Activated T-cell treated with anti-CD3 and anti-CD28 coated beads, Interleukin-2, amount 50 U/mL, for 4 hours (primary cell): ENCODE measurements at regions not wholly inside any gene's neighbourhood (a gene's known extent, or its start where the extent isn't known, plus 50 kb on each side); places are given as distances from the start of the nearest gene placed in this dataset.

Experiments
- ATAC-seq, 2 donors: fragments of 200-7000 bp; cut with Tn5 transposase; one replicate each; pipeline ENCODE4 v1.10.0; 2021
- DNase-seq: peaks from one replicate; pipeline ENCODE4 v3.0.0-alpha.2; 2020
- H3K27me3 Mint-ChIP-seq: one replicate; pipeline ENCODE4 v1.8.0; 2021; ENCODE audit warnings: low read depth, mixed read lengths
- H3K36me3 Mint-ChIP-seq: one replicate; pipeline ENCODE4 v1.8.0; 2022; ENCODE audit warnings: mixed read lengths; ENCODE audit not compliant: insufficient read depth
- H3K4me1 Mint-ChIP-seq: one replicate; pipeline ENCODE4 v1.8.0; 2021; ENCODE audit warnings: low read depth, mixed read lengths
- H3K4me3 Mint-ChIP-seq: one replicate; pipeline ENCODE4 v1.8.0; 2021; ENCODE audit warnings: mild to moderate bottlenecking, moderate library complexity, mixed read lengths
- H3K9me3 Mint-ChIP-seq: one replicate; pipeline ENCODE4 v1.8.0; 2021; ENCODE audit warnings: mixed read lengths

DNA sequence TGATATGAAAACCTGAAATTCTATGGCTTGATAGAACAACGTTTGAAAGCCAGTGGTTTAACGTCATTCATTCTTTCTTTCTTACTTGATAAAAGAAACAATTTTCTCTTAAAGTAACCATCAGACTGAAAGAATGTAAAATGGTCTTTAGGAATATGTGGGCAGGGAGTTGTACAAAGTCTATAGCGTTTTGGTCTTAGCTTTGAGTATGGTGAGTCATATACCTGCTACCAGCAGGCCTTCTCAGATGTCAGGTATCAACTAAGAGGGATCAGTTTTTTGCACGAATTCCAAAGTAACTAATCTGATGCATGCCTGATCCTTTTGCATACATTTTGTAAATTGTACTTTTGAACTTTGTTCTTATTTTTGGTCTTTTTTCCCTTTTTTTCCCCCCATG, 101.5 kb upstream of the DSEL start:
- ATAC-seq (no peak), DNase-seq (no peak)
- Mint-ChIP-seq H3K27me3 (no peaks in the 10 kb centered on the region), H3K9me3 (no peaks in the 10 kb centered on the region), H3K4me1 (no peaks in the 10 kb centered on the region), H3K36me3 (no peaks in the 10 kb centered on the region), H3K4me3 (no peak overlapping the region)

DNA sequence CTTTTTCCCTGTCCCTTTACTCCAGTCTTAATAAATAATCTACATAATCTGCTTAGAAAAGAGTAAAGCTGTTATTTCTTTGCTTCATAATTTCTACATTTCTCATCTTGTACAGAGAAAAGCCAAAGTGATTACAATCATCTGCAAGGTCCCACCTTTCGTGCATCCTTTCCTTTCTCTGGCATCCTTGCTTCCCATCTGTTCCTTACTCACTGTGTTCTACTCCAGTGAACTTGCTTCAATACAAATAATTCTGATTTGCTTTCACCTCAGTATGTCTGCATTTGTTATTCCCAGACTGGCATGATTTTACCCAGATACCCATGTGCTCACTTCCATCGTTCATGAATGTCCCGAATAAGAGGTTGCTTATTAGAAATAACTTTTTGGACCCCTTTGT, 99.4 kb upstream of the DSEL start:
- ATAC-seq (no peak), DNase-seq (no peak)
- H3K36me3 Mint-ChIP-seq = no peaks in the 10 kb centered on the region
- no peak overlapping the region for H3K4me3 Mint-ChIP-seq
- no peaks in the 10 kb centered on the region for H3K27me3 Mint-ChIP-seq
- no peaks in the 10 kb centered on the region for H3K9me3 Mint-ChIP-seq
- no peaks in the 10 kb centered on the region for H3K4me1 Mint-ChIP-seq

- Mint-ChIP-seq H3K4me1 (no peaks in the 10 kb centered on the region), H3K4me3 (no peak overlapping the region), H3K36me3 (no peaks in the 10 kb centered on the region), H3K27me3 (no peaks in the 10 kb centered on the region), H3K9me3 (no peaks in the 10 kb centered on the region)
- DNase-seq (no peak), ATAC-seq (no peak)
These were observed 97.2 kb upstream of the DSEL start for GRCh38 chr18:67613731-67614130.

DNA sequence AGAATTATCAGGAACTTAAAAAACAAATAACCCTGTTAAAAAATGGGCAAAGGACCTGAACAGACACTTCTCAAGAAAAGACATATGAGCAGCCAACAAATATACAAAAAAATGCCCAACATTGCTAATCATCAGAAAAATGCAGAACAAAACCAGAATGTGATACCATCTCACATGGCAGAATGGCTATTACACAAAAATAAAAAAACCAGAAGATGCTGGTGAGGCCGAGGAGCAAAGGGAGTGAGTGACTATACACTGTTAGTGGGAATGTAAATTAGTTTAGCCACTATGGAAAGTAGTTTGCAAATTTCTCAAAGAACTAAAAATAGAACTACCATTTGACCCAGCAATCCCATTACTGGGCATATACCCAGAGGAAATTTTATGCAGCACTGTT, 95.8 kb upstream of the DSEL start:
- H3K27me3 Mint-ChIP-seq = no peaks in the 10 kb centered on the region
- no peak overlapping the region for H3K4me3 Mint-ChIP-seq
- ATAC-seq = no peak
- no peak for DNase-seq
- no peaks in the 10 kb centered on the region for H3K9me3 Mint-ChIP-seq
- no peaks in the 10 kb centered on the region for H3K4me1 Mint-ChIP-seq
- no peaks in the 10 kb centered on the region for H3K36me3 Mint-ChIP-seq

GRCh38 chr18:67608615-67609273, 92.2 kb upstream of the DSEL start:
- ATAC-seq (no peak), DNase-seq (no peak)
- H3K4me3 Mint-ChIP-seq = no peak overlapping the region
- no peaks in the 10 kb centered on the region for H3K9me3 Mint-ChIP-seq
- H3K4me1 Mint-ChIP-seq = no peaks in the 10 kb centered on the region
- no peaks in the 10 kb centered on the region for H3K27me3 Mint-ChIP-seq
- no peaks in the 10 kb centered on the region for H3K36me3 Mint-ChIP-seq

DNA sequence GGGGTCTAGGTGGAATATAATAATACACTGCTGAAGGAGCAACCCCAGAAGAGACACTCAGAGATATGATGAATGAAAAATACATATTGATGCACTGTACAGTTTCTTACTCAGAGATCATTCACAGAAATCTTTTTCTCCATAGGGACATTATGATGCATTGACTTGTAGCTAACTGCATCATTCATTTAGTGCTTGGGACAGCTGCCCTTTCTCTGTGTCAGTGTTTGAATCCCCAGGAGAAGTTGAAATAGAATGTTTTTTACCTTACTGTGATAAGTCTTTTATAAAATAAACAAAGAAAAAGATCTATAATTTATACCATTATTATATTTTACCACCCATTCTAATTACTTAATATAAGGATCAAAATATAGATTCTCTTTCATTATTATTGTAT, 91.7 kb upstream of the DSEL start:
- Mint-ChIP-seq H3K9me3 (no peaks in the 10 kb centered on the region), H3K4me3 (no peak overlapping the region), H3K4me1 (no peaks in the 10 kb centered on the region), H3K27me3 (no peaks in the 10 kb centered on the region), H3K36me3 (no peaks in the 10 kb centered on the region)
- ATAC-seq (no peak), DNase-seq (no peak)

DNA sequence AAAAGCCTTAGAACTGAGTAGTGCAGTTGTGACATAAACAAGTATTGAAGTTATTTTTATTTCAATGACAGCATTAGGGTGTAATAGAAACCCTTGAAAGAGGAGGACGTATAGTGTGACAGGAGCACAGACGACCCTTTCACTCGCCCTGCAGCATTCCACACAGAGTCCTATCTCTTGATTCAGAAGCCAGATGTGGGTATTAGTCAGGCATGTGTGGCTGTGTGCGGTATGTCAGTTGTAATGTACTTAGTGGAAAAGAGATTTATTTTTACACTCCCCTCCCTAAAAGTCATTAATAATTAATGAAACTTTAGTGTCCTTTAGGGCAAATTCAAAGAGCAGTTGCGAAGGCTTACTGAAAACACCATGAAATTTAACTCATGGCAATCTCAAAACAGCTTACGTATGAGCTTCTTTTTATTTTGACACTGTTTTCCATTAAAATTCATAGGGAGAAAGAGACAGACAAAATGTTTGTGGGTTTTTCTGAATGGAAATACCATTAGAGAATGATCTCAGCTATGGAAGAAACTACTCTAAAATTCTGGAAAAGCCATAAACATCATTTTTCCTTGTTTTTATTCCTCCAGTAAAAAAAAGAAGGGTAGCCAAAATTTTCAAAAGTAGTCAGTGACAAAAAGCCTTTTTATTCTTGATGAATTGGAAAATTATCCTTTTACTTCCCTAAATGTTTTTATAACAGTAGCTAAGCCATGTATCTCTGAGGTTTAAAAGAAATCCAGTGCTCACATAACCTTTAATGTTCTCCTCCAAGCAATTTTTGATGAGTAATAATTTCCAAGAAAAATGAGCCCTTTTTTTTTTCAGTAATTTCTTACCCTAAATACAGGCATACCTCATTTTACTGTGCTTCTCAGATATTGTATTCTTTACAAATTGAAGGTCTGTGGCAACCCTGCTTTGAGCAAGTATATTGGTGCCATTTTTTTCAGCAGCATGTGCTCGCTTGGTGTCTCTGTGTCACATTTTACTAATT, 84.0 kb upstream of the DSEL start:
- no peaks in the 10 kb centered on the region for H3K4me1 Mint-ChIP-seq
- DNase-seq = no peak
- no peak overlapping the region for H3K4me3 Mint-ChIP-seq
- peaks cover 2% of the 10 kb centered on the region for H3K27me3 Mint-ChIP-seq
- no peaks in the 10 kb centered on the region for H3K9me3 Mint-ChIP-seq
- H3K36me3 Mint-ChIP-seq = no peaks in the 10 kb centered on the region
- ATAC-seq = no peak

DNA sequence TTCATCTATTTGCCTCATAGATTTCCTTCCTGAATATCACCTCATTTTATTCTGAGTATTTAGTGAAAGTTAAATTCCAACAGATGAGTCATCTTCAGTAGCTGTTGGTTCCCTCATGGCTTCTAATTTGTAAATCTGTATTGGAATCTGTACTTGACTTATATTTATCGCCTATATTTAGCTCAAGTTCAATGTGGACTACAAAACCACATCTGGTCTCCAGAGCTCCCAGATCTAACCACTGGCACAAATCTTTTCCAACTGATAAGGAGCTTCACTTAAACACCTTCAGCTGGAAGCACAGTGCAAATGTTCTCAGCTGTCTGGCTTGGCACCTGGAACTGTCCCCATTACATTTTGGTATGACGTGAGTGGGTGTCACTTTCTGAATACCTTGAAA, 82.8 kb upstream of the DSEL start:
- Mint-ChIP-seq H3K4me1 (no peaks in the 10 kb centered on the region), H3K36me3 (no peaks in the 10 kb centered on the region), H3K9me3 (peaks cover 7% of the 10 kb centered on the region), H3K27me3 (peaks cover 2% of the 10 kb centered on the region), H3K4me3 (no peak overlapping the region)
- DNase-seq (no peak), ATAC-seq (no peak)

DNA sequence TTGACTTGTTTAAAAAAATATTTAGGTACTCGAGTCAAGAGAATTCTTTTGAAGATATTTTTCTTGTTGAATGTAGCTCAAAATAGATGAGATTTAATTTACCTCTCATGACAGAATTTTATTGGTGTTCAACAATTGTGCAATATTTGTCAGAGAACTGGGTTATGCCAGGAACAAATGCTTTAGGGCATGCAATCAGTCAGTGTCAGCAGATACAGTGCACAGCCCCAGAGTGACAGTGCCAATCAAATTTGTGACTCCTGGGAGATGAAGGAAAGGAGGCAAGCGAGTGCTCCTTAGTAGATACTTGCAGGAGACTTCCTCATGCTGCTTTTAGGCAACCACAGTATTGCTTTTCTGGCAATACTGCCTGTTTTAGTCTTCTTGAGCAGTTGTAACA, 81.2 kb upstream of the DSEL start:
- no peak overlapping the region for H3K4me3 Mint-ChIP-seq

GRCh38 chr18:67596003-67596402, 79.5 kb upstream of the DSEL start:
- H3K4me1 Mint-ChIP-seq = no peaks in the 10 kb centered on the region
- H3K36me3 Mint-ChIP-seq = no peaks in the 10 kb centered on the region
- peaks cover 7% of the 10 kb centered on the region for H3K9me3 Mint-ChIP-seq
- H3K4me3 Mint-ChIP-seq = no peak overlapping the region
- no peak for ATAC-seq
- peaks cover 2% of the 10 kb centered on the region for H3K27me3 Mint-ChIP-seq
- no peak for DNase-seq

More for the DNA sequence above, 81.2 kb upstream of the DSEL start:
- H3K4me1 Mint-ChIP-seq = no peaks in the 10 kb centered on the region
- no peaks in the 10 kb centered on the region for H3K36me3 Mint-ChIP-seq
- H3K9me3 Mint-ChIP-seq = peaks cover 7% of the 10 kb centered on the region
- no peak for DNase-seq
- ATAC-seq = no peak
- peaks cover 2% of the 10 kb centered on the region for H3K27me3 Mint-ChIP-seq

GRCh38 chr18:67590571-67591141, 74.1 kb upstream of the DSEL start:
- no peaks in the 10 kb centered on the region for H3K4me1 Mint-ChIP-seq
- DNase-seq (no peak), ATAC-seq (no peak)
- H3K36me3 Mint-ChIP-seq = no peaks in the 10 kb centered on the region
- H3K4me3 Mint-ChIP-seq = no peak overlapping the region
- H3K9me3 Mint-ChIP-seq = peaks cover 7% of the 10 kb centered on the region
- peaks cover 4% of the 10 kb centered on the region for H3K27me3 Mint-ChIP-seq

DNA sequence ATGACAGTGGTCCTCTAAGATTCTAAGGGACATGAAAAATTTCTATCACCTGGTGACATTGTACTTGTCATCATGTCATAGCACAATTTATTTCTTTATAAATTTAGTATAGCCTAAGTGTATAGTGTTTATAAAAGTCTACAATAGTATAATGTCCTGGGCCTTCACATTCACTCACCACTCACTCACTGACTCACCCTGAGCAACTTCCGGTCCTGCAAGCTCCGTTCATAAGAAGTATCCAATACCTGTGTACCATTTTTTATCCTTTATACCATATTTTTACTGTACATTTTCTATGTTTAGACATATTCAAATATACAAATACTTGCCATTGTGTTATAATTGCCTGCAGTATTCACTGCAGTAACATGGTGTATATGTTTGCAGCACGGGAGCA, 72.8 kb upstream of the DSEL start:
- no peaks in the 10 kb centered on the region for H3K36me3 Mint-ChIP-seq
- no peaks in the 10 kb centered on the region for H3K4me1 Mint-ChIP-seq
- no peaks in the 10 kb centered on the region for H3K9me3 Mint-ChIP-seq
- ATAC-seq (no peak), DNase-seq (no peak)
- no peak overlapping the region for H3K4me3 Mint-ChIP-seq
- peaks cover 4% of the 10 kb centered on the region for H3K27me3 Mint-ChIP-seq

DNA sequence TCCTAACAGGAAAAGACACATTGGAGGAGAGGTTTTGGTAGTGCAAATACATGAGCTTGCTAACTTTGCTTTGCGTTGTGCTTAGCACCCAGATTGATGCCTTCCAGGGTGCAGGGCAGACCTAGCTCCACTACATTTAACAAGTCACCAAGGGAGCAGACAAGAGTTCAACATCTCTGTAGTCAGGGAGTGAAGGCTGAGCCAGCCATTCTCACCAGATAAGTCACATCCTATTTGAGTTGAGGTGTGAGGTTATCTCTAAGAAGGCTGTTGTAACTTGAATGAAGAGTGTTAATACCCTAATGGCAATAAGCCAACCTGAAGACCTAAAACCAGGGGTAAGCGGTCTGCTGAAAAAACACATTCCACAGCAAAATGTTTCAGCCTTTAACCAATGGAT, 69.6 kb upstream of the DSEL start:
- H3K4me3 Mint-ChIP-seq = no peak overlapping the region
- ATAC-seq (no peak), DNase-seq (no peak)

GRCh38 chr18:67583621-67584020, 67.1 kb upstream of the DSEL start:
- Mint-ChIP-seq H3K9me3 (no peaks in the 10 kb centered on the region), H3K36me3 (no peaks in the 10 kb centered on the region), H3K4me1 (no peaks in the 10 kb centered on the region), H3K4me3 (no peak overlapping the region), H3K27me3 (peaks cover 4% of the 10 kb centered on the region)
- no peak for DNase-seq
- no peak for ATAC-seq

More for the DNA sequence above, 69.6 kb upstream of the DSEL start:
- no peaks in the 10 kb centered on the region for H3K36me3 Mint-ChIP-seq
- no peaks in the 10 kb centered on the region for H3K4me1 Mint-ChIP-seq
- peaks cover 4% of the 10 kb centered on the region for H3K27me3 Mint-ChIP-seq
- H3K9me3 Mint-ChIP-seq = no peaks in the 10 kb centered on the region

DNA sequence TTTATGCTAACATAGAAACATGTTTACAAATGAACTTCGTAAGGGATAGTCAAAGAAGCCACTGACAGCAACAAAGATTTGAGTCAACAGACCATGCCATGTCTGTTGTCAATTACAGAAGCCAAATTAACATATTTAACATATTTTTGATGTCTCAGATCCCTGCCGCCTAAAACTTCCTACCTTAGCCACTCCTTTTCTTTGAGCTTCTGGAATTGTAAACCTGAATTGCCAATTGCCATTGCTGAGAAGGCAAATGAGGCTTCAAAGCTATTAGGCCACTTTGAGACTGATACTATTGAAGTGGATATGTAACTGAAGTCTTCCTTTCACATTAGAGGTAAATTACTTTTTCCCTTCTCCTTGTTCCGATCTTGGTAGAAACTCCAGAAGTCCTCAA, 66.0 kb upstream of the DSEL start:
- no peak for DNase-seq
- Mint-ChIP-seq H3K9me3 (no peaks in the 10 kb centered on the region), H3K36me3 (no peaks in the 10 kb centered on the region), H3K27me3 (peaks cover 4% of the 10 kb centered on the region), H3K4me1 (no peaks in the 10 kb centered on the region), H3K4me3 (no peak overlapping the region)
- ATAC-seq = no peak
